SK-N-SH (cell line): ENCODE measurements at regions not wholly inside any gene's neighbourhood (a gene's known extent, or its start where the extent isn't known, plus 50 kb on each side); places are given as distances from the start of the nearest gene placed in this dataset.

ENCODE experiments used
- CTCF ChIP-seq: fragments of 200-600 bp; sonication (generic); IDR thresholded peaks from 2 replicates; pipeline ENCODE4 v1.6.1; 2017; ENCODE audit warnings: antibody characterized with exemption, mild to moderate bottlenecking, moderate library complexity
- EZH2phosphoT487 ChIP-seq: fragments of 200-600 bp; sonication (generic); IDR thresholded peaks from 2 replicates; pipeline ENCODE4 v1.6.1; 2017; ENCODE audit warnings: low read depth, mixed run types, mild to moderate bottlenecking, antibody characterized with exemption, moderate library complexity, borderline replicate concordance
- FOXM1 ChIP-seq: IDR thresholded peaks from 2 replicates; pipeline ENCODE4 v1.4.0; 2012; ENCODE audit warnings: low read depth, mild to moderate bottlenecking
- NRF1 ChIP-seq: IDR thresholded peaks from 2 replicates; pipeline ENCODE4 v1.6.1; 2012; ENCODE audit warnings: low read depth, mild to moderate bottlenecking, low read length
- POLR2AphosphoS5 ChIP-seq: IDR thresholded peaks from 2 replicates; pipeline ENCODE4 v1.6.1; 2012; ENCODE audit warnings: low read depth, low read length
- TAF1 ChIP-seq: IDR thresholded peaks from 2 replicates; pipeline ENCODE4 v1.6.1; 2012; ENCODE audit warnings: low read depth, mild to moderate bottlenecking, low read length, moderate library complexity, borderline replicate concordance

DNA sequence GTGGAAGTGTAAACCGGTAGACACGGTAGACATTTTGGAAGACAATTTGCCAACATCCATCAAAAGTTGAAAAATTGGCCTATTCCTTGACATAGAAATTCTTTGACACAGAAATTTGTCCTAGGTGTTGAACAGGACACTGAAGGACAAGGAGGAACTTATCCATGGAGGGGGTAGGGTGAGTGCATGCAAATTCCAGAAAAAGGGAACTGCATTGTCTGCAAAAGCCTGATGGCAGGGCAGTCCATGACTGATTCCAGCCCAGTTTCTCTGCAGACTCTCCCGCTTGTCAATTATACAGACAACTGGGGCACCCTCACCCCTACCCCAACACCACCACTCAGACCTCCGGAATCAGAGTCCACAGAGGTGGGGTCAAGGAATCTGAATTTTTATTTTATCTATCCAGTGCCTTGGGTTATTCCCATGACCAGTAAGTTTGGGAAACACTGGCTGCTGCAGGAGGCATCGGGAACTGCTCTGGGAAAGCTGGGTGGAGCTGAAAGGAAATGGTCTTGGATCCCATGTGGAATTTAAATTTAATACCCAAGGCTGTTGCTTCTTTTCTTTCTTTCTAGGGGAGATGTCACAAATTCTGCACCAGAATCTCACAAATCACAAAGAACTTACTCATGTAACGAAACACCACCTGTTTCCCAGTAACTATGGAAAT, 103.3 kb upstream of the SLC45A1 start:
- TF ChIP-seq CTCF (no peak), EZH2phosphoT487 (no peak), POLR2AphosphoS5 (no peak), TAF1 (no peak), FOXM1 (no peak), NRF1 (no peak)
